ENCODE measurements at regions not wholly inside any gene's neighbourhood (a gene's known extent, or its start where the extent isn't known, plus 50 kb on each side); places are given as distances from the start of the nearest gene placed in this dataset.

GRCh38 chr18:27656167-27656778 is 471.2 kb upstream of the CHST9 start:
- no peak for TF ChIP-seq EZH2 (IDR thresholded peaks at IDR 0.05)
- TF ChIP-seq CTCF (IDR thresholded peaks at IDR 0.05), result no peak
- TF ChIP-seq EZH2phosphoT487 (IDR thresholded peaks at IDR 0.05), result no peak
- no peak overlapping the region for H2AFZ ChIP-seq (replicated peaks)
- Mint-ChIP-seq H3K4me3 (no peak overlapping the region), H3K27ac (no peak overlapping the region), H3K9me3 (peaks cover 15% of the 10 kb centered on the region), H3K36me3 (peaks cover 14% of the 10 kb centered on the region), H3K27me3 (ENCODE audit: insufficient read depth, low read depth) (no peaks in the 10 kb centered on the region), H3K4me1 (peaks cover 34% of the 10 kb centered on the region)
- no peak overlapping the region for H3K4me3 ChIP-seq
- no peaks in the 10 kb centered on the region for H3K36me3 ChIP-seq
- no peak for DNase-seq (ENCODE audit: low spot score)
- no peaks in the 10 kb centered on the region for H4K20me1 ChIP-seq (ENCODE audit: low read depth)
- no peak overlapping the region for H3K9ac ChIP-seq
- no peak overlapping the region for H3K27ac ChIP-seq
- H3K9me3 ChIP-seq (ENCODE audit: low read depth), result no peaks in the 10 kb centered on the region
- H3K27me3 ChIP-seq, result no peaks in the 10 kb centered on the region
- peaks cover 25% of the 10 kb centered on the region for H3F3A ChIP-seq (ENCODE audit: low read depth)
- no peaks in the 10 kb centered on the region for H3K79me2 ChIP-seq (ENCODE audit: low read depth)
- H3K4me1 ChIP-seq, result peaks cover 38% of the 10 kb centered on the region
- no peak overlapping the region for H3K4me2 ChIP-seq

GRCh38 chr18:27653247-27653646 is 468.1 kb upstream of the CHST9 start:
- Histone ChIP-seq H3K9ac (no peak overlapping the region), H3F3A (ENCODE audit: low read depth) (peaks cover 10% of the 10 kb centered on the region), H3K4me3 (no peak overlapping the region), H3K27ac (no peak overlapping the region), H3K9me3 (ENCODE audit: low read depth) (no peaks in the 10 kb centered on the region), H3K36me3 (no peaks in the 10 kb centered on the region), H4K20me1 (ENCODE audit: low read depth) (no peaks in the 10 kb centered on the region), H3K4me2 (peak overlapping the region; percentile 24), H3K27me3 (no peaks in the 10 kb centered on the region), H3K79me2 (ENCODE audit: low read depth) (no peaks in the 10 kb centered on the region), H2AFZ (replicated peaks) (no peak overlapping the region), H3K4me1 (peaks cover 29% of the 10 kb centered on the region)
- peaks cover 9% of the 10 kb centered on the region for H3K4me1 Mint-ChIP-seq
- no peak overlapping the region for H3K27ac Mint-ChIP-seq
- no peak for DNase-seq (ENCODE audit: low spot score)
- no peak overlapping the region for H3K4me3 Mint-ChIP-seq
- TF ChIP-seq EZH2 (IDR thresholded peaks at IDR 0.05), result no peak
- TF ChIP-seq CTCF (IDR thresholded peaks at IDR 0.05), result no peak
- no peak for TF ChIP-seq EZH2phosphoT487 (IDR thresholded peaks at IDR 0.05)
- peaks cover 14% of the 10 kb centered on the region for H3K36me3 Mint-ChIP-seq
- peaks cover 9% of the 10 kb centered on the region for H3K9me3 Mint-ChIP-seq
- H3K27me3 Mint-ChIP-seq (ENCODE audit: insufficient read depth, low read depth), result no peaks in the 10 kb centered on the region

GRCh38 chr18:27652480-27653121 is 467.5 kb upstream of the CHST9 start:
- no peak overlapping the region for H2AFZ ChIP-seq (replicated peaks)
- no peak for DNase-seq (ENCODE audit: low spot score)
- H3K9ac ChIP-seq, result no peak overlapping the region
- H3K4me2 ChIP-seq, result peak overlapping the region; percentile 24
- Mint-ChIP-seq H3K36me3 (peaks cover 14% of the 10 kb centered on the region), H3K27me3 (ENCODE audit: insufficient read depth, low read depth) (no peaks in the 10 kb centered on the region), H3K4me3 (no peak overlapping the region), H3K9me3 (peaks cover 11% of the 10 kb centered on the region), H3K27ac (no peak overlapping the region), H3K4me1 (peaks cover 9% of the 10 kb centered on the region)
- no peak overlapping the region for H3K4me3 ChIP-seq
- no peak for TF ChIP-seq EZH2 (IDR thresholded peaks at IDR 0.05)
- no peak for TF ChIP-seq EZH2phosphoT487 (IDR thresholded peaks at IDR 0.05)
- no peak for TF ChIP-seq CTCF (IDR thresholded peaks at IDR 0.05)
- peaks cover 31% of the 10 kb centered on the region for H3K4me1 ChIP-seq
- H3K36me3 ChIP-seq, result no peaks in the 10 kb centered on the region
- no peak overlapping the region for H3K27ac ChIP-seq
- H3F3A ChIP-seq (ENCODE audit: low read depth), result peaks cover 17% of the 10 kb centered on the region
- H3K79me2 ChIP-seq (ENCODE audit: low read depth), result no peaks in the 10 kb centered on the region
- H4K20me1 ChIP-seq (ENCODE audit: low read depth), result no peaks in the 10 kb centered on the region
- no peaks in the 10 kb centered on the region for H3K27me3 ChIP-seq
- H3K9me3 ChIP-seq (ENCODE audit: low read depth), result no peaks in the 10 kb centered on the region
